ENCODE measurements at regions not wholly inside any gene's neighbourhood (a gene's known extent, or its start where the extent isn't known, plus 50 kb on each side); places are given as distances from the start of the nearest gene placed in this dataset.

DNA sequence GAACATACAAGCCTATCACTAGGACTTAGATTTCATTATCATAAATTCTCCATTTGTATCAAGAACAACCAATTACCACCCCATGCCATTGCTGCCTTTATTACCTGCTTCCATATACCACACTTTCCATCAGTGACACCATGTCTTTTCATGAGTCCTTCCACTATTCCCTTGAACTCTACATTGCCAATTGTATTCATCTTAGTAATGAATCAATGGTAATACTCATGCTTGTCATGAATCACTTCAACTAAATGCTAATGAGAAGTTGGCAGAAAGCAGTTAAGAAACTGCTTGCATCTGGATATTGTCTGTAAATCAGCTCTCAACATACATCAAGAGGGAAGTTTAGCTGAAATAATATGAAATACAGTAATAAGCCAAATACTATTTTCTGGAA, 61.2 kb upstream of the RNF217 start:
- Histone ChIP-seq H3K36me3 (no peaks in the 10 kb centered on the region), H3K4me1 (no peaks in the 10 kb centered on the region)

DNA sequence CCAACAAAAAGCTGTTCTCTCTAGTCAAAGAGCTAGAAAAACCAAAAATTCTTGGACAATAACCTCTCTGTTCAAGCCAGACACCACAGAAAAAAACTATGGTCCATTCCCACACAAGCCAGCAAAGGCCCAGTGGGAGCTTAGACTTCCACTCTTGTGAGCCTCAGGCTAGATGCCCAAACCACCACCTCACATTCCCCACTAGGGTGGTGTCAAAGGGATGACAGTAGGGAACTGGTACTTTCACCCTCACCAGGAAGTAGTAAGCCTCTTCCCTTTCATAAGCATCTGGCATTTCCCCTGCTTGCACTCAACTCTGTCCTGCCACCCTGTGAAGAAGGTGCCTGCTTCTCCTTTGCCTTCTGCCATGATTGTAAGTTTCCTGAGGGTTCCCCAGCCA, 58.4 kb upstream of the RNF217 start:
- no peaks in the 10 kb centered on the region for H4K20me1 ChIP-seq
- TF ChIP-seq Cebpa-rat (IDR thresholded peaks at IDR 0.05) = no peak
- H3K4me3 ChIP-seq = no peak overlapping the region
- no peak overlapping the region for H3K9ac ChIP-seq
- H3K27ac ChIP-seq = no peak overlapping the region
- no peaks in the 10 kb centered on the region for H3K9me3 ChIP-seq
- no peaks in the 10 kb centered on the region for H3K36me3 ChIP-seq
- H3K4me1 ChIP-seq = no peaks in the 10 kb centered on the region
- H3K4me2 ChIP-seq = no peak overlapping the region
- H3K27me3 ChIP-seq = no peaks in the 10 kb centered on the region

More for the DNA sequence above, 61.2 kb upstream of the RNF217 start:
- no peak overlapping the region for H3K27ac ChIP-seq
- H4K20me1 ChIP-seq = no peaks in the 10 kb centered on the region
- no peaks in the 10 kb centered on the region for H3K9me3 ChIP-seq
- no peak overlapping the region for H3K4me2 ChIP-seq
- H3K4me3 ChIP-seq = no peak overlapping the region
- no peak for TF ChIP-seq Cebpa-rat (IDR thresholded peaks at IDR 0.05)
- no peaks in the 10 kb centered on the region for H3K27me3 ChIP-seq
- no peak overlapping the region for H3K9ac ChIP-seq

DNA sequence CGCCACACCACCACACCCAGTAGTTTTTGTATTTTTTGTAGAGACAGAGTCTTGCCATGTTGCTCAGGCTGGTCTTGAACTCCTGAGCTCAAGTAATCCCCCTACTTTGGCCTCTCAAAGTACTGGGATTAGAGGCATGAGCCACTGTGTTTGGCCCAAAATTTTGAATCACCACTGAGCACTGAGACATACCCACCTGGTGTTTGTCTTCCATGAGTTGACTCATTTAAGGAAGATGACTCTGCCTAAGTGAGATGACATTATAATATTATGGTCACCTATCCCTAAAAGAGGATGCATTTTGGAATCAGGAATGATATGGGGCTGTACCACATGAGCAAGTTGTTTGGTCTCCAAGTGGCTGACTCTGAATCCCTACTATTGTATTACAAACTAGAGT, 54.6 kb upstream of the RNF217 start:
- no peaks in the 10 kb centered on the region for H3K4me1 ChIP-seq
- no peak overlapping the region for H3K4me3 ChIP-seq
- no peaks in the 10 kb centered on the region for H3K36me3 ChIP-seq
- no peaks in the 10 kb centered on the region for H3K27me3 ChIP-seq
- H3K9ac ChIP-seq = no peak overlapping the region
- H3K9me3 ChIP-seq = no peaks in the 10 kb centered on the region
- H4K20me1 ChIP-seq = no peaks in the 10 kb centered on the region
- TF ChIP-seq Cebpa-rat (IDR thresholded peaks at IDR 0.05) = no peak
- H3K27ac ChIP-seq = no peak overlapping the region
- H3K4me2 ChIP-seq = no peak overlapping the region
